Neural cell (in vitro differentiated cells): ENCODE measurements at regions not wholly inside any gene's neighbourhood (a gene's known extent, or its start where the extent isn't known, plus 50 kb on each side); places are given as distances from the start of the nearest gene placed in this dataset.

Source experiments
- CTCF ChIP-seq: fragments of 450-650 bp; IDR thresholded peaks from 2 replicates; pipeline ENCODE4 v1.5.1; 2014; ENCODE audit warnings: antibody characterized with exemption, mild to moderate bottlenecking, moderate library complexity; ENCODE audit not compliant: poor library complexity, severe bottlenecking
- EP300 ChIP-seq: fragments of 450-650 bp; conservative IDR thresholded peaks from 2 replicates; pipeline ENCODE4 v1.6.1; 2014; ENCODE audit warnings: antibody characterized with exemption, mild to moderate bottlenecking, moderate library complexity; ENCODE audit not compliant: poor library complexity, severe bottlenecking
- POLR2AphosphoS5 ChIP-seq: IDR thresholded peaks from 2 replicates; pipeline ENCODE4 v1.6.1; 2012

GRCh38 chr4:182082910-182083309 lies 160.3 kb upstream of the TENM3 start:
- TF ChIP-seq CTCF = no peak
- TF ChIP-seq POLR2AphosphoS5 = no peak
- no peak for TF ChIP-seq EP300
